T-helper 1 cell treated with Interleukin-12 subunit alpha and Interleukin-12 subunit beta and Interleukin-4 antibody, amounts not matched to agents 30 μg/mL and 1 μg/mL, for 36 hours (primary cell): ENCODE measurements at regions not wholly inside any gene's neighbourhood (a gene's known extent, or its start where the extent isn't known, plus 50 kb on each side); places are given as distances from the start of the nearest gene placed in this dataset.
"Not testable (repeated sequence)": the region's sequence is repeated elsewhere in the genome, so short reads cannot be mapped to it uniquely, and the experiment has no call there.

Experiments used
- H3K27ac Mint-ChIP-seq: one replicate; pipeline ENCODE4 v1.8.0; 2021; ENCODE audit warnings: mild to moderate bottlenecking, mixed read lengths
- H3K27me3 Mint-ChIP-seq: one replicate; pipeline ENCODE4 v1.8.0; 2021; ENCODE audit warnings: low read depth, mixed read lengths
- H3K36me3 Mint-ChIP-seq: one replicate; pipeline ENCODE4 v1.8.0; 2021; ENCODE audit warnings: low read depth, mixed read lengths
- H3K4me1 Mint-ChIP-seq: one replicate; pipeline ENCODE4 v1.8.0; 2021; ENCODE audit warnings: low read depth, mixed read lengths
- H3K4me3 Mint-ChIP-seq: one replicate; pipeline ENCODE4 v1.8.0; 2021; ENCODE audit warnings: mild to moderate bottlenecking, moderate library complexity, mixed read lengths
- H3K9me3 Mint-ChIP-seq: one replicate; pipeline ENCODE4 v1.8.0; 2021; ENCODE audit warnings: mixed read lengths

- not testable (repeated sequence) for H3K4me3 Mint-ChIP-seq, H3K27ac Mint-ChIP-seq, H3K4me1 Mint-ChIP-seq, H3K36me3 Mint-ChIP-seq, H3K27me3 Mint-ChIP-seq, H3K9me3 Mint-ChIP-seq
Measured at GRCh38 chr3:195984392-195985030, 76.2 kb upstream of the TNK2 start.

- H3K9me3 Mint-ChIP-seq = not testable (repeated sequence)
Measured at GRCh38 chr3:195983880-195984279, 75.5 kb upstream of the TNK2 start.

GRCh38 chr3:195982754-195983153 is 74.4 kb upstream of the TNK2 start:
- H3K9me3 Mint-ChIP-seq, H3K4me3 Mint-ChIP-seq, H3K27me3 Mint-ChIP-seq, H3K27ac Mint-ChIP-seq, H3K36me3 Mint-ChIP-seq, H3K4me1 Mint-ChIP-seq: not testable (repeated sequence)

More at GRCh38 chr3:195983880-195984279, 75.5 kb upstream of the TNK2 start:
- H3K4me1 Mint-ChIP-seq, H3K27me3 Mint-ChIP-seq, H3K27ac Mint-ChIP-seq, H3K4me3 Mint-ChIP-seq, H3K36me3 Mint-ChIP-seq: not testable (repeated sequence)

GRCh38 chr3:195981778-195982177 is 73.4 kb upstream of the TNK2 start:
- not testable (repeated sequence) for H3K4me1 Mint-ChIP-seq, H3K27ac Mint-ChIP-seq, H3K4me3 Mint-ChIP-seq, H3K9me3 Mint-ChIP-seq, H3K36me3 Mint-ChIP-seq, H3K27me3 Mint-ChIP-seq

- H3K4me3 Mint-ChIP-seq = not testable (repeated sequence)
Measured at GRCh38 chr3:195979877-195980276, 71.5 kb upstream of the TNK2 start.

GRCh38 chr3:195978585-195978984 is 70.2 kb upstream of the TNK2 start:
- H3K4me1 Mint-ChIP-seq, H3K27ac Mint-ChIP-seq, H3K27me3 Mint-ChIP-seq, H3K9me3 Mint-ChIP-seq, H3K4me3 Mint-ChIP-seq: not testable (repeated sequence)
- H3K36me3 Mint-ChIP-seq = peaks cover 11% of the 10 kb centered on the region

More at GRCh38 chr3:195979877-195980276, 71.5 kb upstream of the TNK2 start:
- peaks cover 14% of the 10 kb centered on the region for H3K36me3 Mint-ChIP-seq
- not testable (repeated sequence) for H3K9me3 Mint-ChIP-seq, H3K4me1 Mint-ChIP-seq, H3K27ac Mint-ChIP-seq, H3K27me3 Mint-ChIP-seq

- H3K36me3 Mint-ChIP-seq = peaks cover 12% of the 10 kb centered on the region
- H3K27me3 Mint-ChIP-seq, H3K9me3 Mint-ChIP-seq, H3K4me3 Mint-ChIP-seq, H3K27ac Mint-ChIP-seq, H3K4me1 Mint-ChIP-seq: not testable (repeated sequence)
Measured at GRCh38 chr3:195976876-195977275, 68.5 kb upstream of the TNK2 start.

GRCh38 chr3:195974281-195974680 is 65.9 kb upstream of the TNK2 start:
- H3K27ac Mint-ChIP-seq, H3K4me1 Mint-ChIP-seq, H3K4me3 Mint-ChIP-seq, H3K9me3 Mint-ChIP-seq, H3K27me3 Mint-ChIP-seq: not testable (repeated sequence)
- H3K36me3 Mint-ChIP-seq = peaks cover 25% of the 10 kb centered on the region

- peaks cover 27% of the 10 kb centered on the region for H3K36me3 Mint-ChIP-seq
- H3K9me3 Mint-ChIP-seq, H3K27ac Mint-ChIP-seq, H3K27me3 Mint-ChIP-seq, H3K4me1 Mint-ChIP-seq, H3K4me3 Mint-ChIP-seq: not testable (repeated sequence)
Measured at GRCh38 chr3:195970873-195971272, 62.5 kb upstream of the TNK2 start.

- H3K4me1 Mint-ChIP-seq, H3K27ac Mint-ChIP-seq, H3K4me3 Mint-ChIP-seq, H3K9me3 Mint-ChIP-seq, H3K27me3 Mint-ChIP-seq: not testable (repeated sequence)
- peaks cover 29% of the 10 kb centered on the region for H3K36me3 Mint-ChIP-seq
Measured at GRCh38 chr3:195969838-195970776, 61.8 kb upstream of the TNK2 start.

- H3K4me1 Mint-ChIP-seq, H3K27ac Mint-ChIP-seq, H3K4me3 Mint-ChIP-seq, H3K9me3 Mint-ChIP-seq, H3K27me3 Mint-ChIP-seq: not testable (repeated sequence)
- H3K36me3 Mint-ChIP-seq = peaks cover 30% of the 10 kb centered on the region
Measured at GRCh38 chr3:195969341-195969740, 61.0 kb upstream of the TNK2 start.

GRCh38 chr3:195968104-195968503 is 59.8 kb upstream of the TNK2 start:
- peaks cover 31% of the 10 kb centered on the region for H3K36me3 Mint-ChIP-seq
- H3K4me1 Mint-ChIP-seq, H3K9me3 Mint-ChIP-seq: not testable (repeated sequence)

GRCh38 chr3:195967387-195967720 is 59.0 kb upstream of the TNK2 start:
- H3K4me1 Mint-ChIP-seq, H3K27me3 Mint-ChIP-seq, H3K4me3 Mint-ChIP-seq, H3K27ac Mint-ChIP-seq, H3K9me3 Mint-ChIP-seq: not testable (repeated sequence)
- peaks cover 31% of the 10 kb centered on the region for H3K36me3 Mint-ChIP-seq

More at GRCh38 chr3:195968104-195968503, 59.8 kb upstream of the TNK2 start:
- not testable (repeated sequence) for H3K4me3 Mint-ChIP-seq, H3K27ac Mint-ChIP-seq, H3K27me3 Mint-ChIP-seq

GRCh38 chr3:195966563-195967386 is 58.4 kb upstream of the TNK2 start:
- H3K27ac Mint-ChIP-seq, H3K9me3 Mint-ChIP-seq, H3K4me1 Mint-ChIP-seq, H3K4me3 Mint-ChIP-seq, H3K27me3 Mint-ChIP-seq: not testable (repeated sequence)
- peaks cover 28% of the 10 kb centered on the region for H3K36me3 Mint-ChIP-seq

GRCh38 chr3:195965217-195965616 is 56.9 kb upstream of the TNK2 start:
- not testable (repeated sequence) for H3K27me3 Mint-ChIP-seq, H3K27ac Mint-ChIP-seq, H3K4me3 Mint-ChIP-seq, H3K9me3 Mint-ChIP-seq, H3K4me1 Mint-ChIP-seq
- H3K36me3 Mint-ChIP-seq = peaks cover 30% of the 10 kb centered on the region
